Caco-2 (cell line): ENCODE measurements at regions not wholly inside any gene's neighbourhood (a gene's known extent, or its start where the extent isn't known, plus 50 kb on each side); places are given as distances from the start of the nearest gene placed in this dataset.

Source experiments
- BruUV-seq: library from RNA; stranded (reverse); fragments of 400-500 nt; replicated peaks from 2 replicates; lab custom pipeline; 2021; lab: Mats Ljungman, UMichigan
- CTCF ChIA-PET: fragments of 300-600 bp; sonication (Branson Sonifier 250); formaldehyde crosslinking; loops from one replicate; lab custom pipeline; 2022; ENCODE audit warnings: antibody characterized with exemption; lab: Charles Lee
- POLR2A ChIA-PET: fragments of 300-600 bp; sonication (Branson Sonifier 250); formaldehyde crosslinking; loops from one replicate; lab custom pipeline; 2022; ENCODE audit warnings: antibody characterized with exemption; lab: Charles Lee
- DNase-seq, 2 experiments: peaks; one replicate each; pipeline versions ENCODE4 v3.0.0 to v3.0.0-alpha.2; 2020 to 2022
- H3K27me3 ChIP-seq: replicated peaks from 2 replicates; pipeline ENCODE4 v1.6.0; 2011; ENCODE audit warnings: low read length; ENCODE audit not compliant: control insufficient read depth, insufficient read depth
- H3K36me3 ChIP-seq: 2 replicates; pipeline ENCODE4 v1.5.1; 2011; ENCODE audit warnings: low read length; ENCODE audit not compliant: control insufficient read depth, insufficient read depth
- H3K4me1 ChIP-seq: fragments of 250-450 bp; sonication (Bioruptor Pico); 2 replicates; pipeline ENCODE4 v1.5.1; 2020; ENCODE audit warnings: mild to moderate bottlenecking
- H3K4me3 ChIP-seq: 2 replicates; pipeline ENCODE4 v1.5.1; 2011; ENCODE audit warnings: low read depth, mild to moderate bottlenecking, control low read depth, low read length
- H3K9me3 ChIP-seq: fragments of 250-450 bp; sonication (Bioruptor Pico); 2 replicates; pipeline ENCODE4 v1.5.1; 2020; ENCODE audit warnings: mild to moderate bottlenecking, moderate library complexity
- H3K27ac Mint-ChIP-seq: one replicate; pipeline ENCODE4 v1.8.0; 2022; ENCODE audit warnings: mixed read lengths; ENCODE audit not compliant: unreplicated experiment
- H3K27me3 Mint-ChIP-seq: one replicate; pipeline ENCODE4 v1.8.0; 2022; ENCODE audit warnings: mixed read lengths; ENCODE audit not compliant: insufficient read depth, unreplicated experiment
- H3K36me3 Mint-ChIP-seq: one replicate; pipeline ENCODE4 v1.8.0; 2022; ENCODE audit warnings: mild to moderate bottlenecking, mixed read lengths; ENCODE audit not compliant: insufficient read depth, unreplicated experiment
- H3K4me1 Mint-ChIP-seq: one replicate; pipeline ENCODE4 v1.8.0; 2022; ENCODE audit warnings: low read depth, mixed read lengths; ENCODE audit not compliant: unreplicated experiment
- H3K4me3 Mint-ChIP-seq: one replicate; pipeline ENCODE4 v1.8.0; 2022; ENCODE audit warnings: mild to moderate bottlenecking, moderate library complexity, mixed read lengths; ENCODE audit not compliant: unreplicated experiment
- H3K9me3 Mint-ChIP-seq: one replicate; pipeline ENCODE4 v1.8.0; 2022; ENCODE audit warnings: mixed read lengths; ENCODE audit not compliant: unreplicated experiment
- CTCF ChIP-seq, 2 experiments: fragments of 200-600 bp in 1 of 2; IDR thresholded peaks; 1 replicate in 1 of 2; 2 replicates in 1 of 2; pipeline versions ENCODE4 v1.5.1 to v1.8.0; 2011 to 2022; ENCODE audit warnings: antibody characterized with exemption in 1 of 2, control low read depth in 1 of 2, inconsistent platforms in 1 of 2, low read depth in 1 of 2, low read length in 1 of 2, mild to moderate bottlenecking in 1 of 2, moderate library complexity in 1 of 2; ENCODE audit not compliant: insufficient read depth in 1 of 2, severe bottlenecking in 1 of 2, unreplicated experiment in 1 of 2
- intact Hi-C: fragments of 100-400 bp; cut with micrococcal nuclease; formaldehyde crosslinking; loops from one replicate; pipeline ENCODE4 v1.10.0; 2022; ENCODE audit not compliant: unreplicated experiment

DNA sequence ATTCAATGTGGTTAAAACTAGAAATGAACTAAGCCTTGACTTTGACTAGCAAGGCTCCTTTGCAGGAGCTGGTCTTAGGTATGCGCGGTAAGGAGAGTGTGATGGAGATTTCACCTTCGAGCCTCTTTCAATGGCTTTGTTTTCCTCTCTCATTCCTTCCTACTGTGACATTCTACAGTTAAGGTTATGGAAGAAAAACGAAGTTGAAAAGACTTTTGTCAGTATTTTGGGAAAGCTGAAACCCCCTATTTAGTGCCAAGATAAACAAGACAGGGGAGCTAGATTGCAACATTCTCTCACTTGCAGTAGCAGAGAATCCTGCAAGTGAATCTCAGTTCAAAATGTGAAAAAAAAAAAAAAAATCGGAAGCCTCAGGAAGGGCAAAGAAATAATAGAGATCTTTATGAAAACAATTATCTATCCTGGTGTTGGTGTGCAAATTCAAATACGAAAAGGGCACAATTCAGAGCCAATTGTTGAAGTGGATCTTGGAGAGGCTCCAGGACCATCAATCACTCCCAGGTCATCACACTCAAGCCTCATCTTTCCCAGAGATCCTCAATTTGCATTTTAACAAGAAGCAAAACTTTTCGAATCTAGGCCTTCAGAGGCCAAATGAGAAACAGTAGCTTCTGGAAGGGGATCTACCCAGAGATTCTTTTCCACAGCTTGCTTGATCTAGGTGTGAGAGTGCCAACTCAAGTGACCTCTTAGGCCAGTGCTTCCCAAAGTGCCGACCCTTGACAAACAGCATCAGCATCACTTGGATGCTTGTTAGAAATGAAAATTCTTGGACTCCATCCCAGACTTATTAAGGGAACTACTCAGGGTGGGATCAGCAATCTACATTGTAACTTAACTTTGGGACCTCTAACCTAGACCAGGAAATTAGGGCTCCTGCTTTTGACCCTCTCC is 163.8 kb downstream of the INHBA start:
- ChIA-PET POLR2A (no interaction called here), CTCF (no interaction called here)
- no peak overlapping the region for H3K27ac Mint-ChIP-seq
- no peaks in the 10 kb centered on the region for H3K4me1 Mint-ChIP-seq
- H3K4me1 ChIP-seq, result no peaks in the 10 kb centered on the region
- intact Hi-C loops, result no loop called here
- H3K36me3 ChIP-seq, result no peaks in the 10 kb centered on the region
- no peaks in the 10 kb centered on the region for H3K9me3 Mint-ChIP-seq
- no peaks in the 10 kb centered on the region for H3K9me3 ChIP-seq
- H3K4me3 Mint-ChIP-seq, result no peak overlapping the region
- no peak for DNase-seq
- TF ChIP-seq CTCF (IDR thresholded peaks at IDR 0.05; ENCODE audit: insufficient read depth in 1 of 2, low read depth in 1 of 2, low read length in 1 of 2, severe bottlenecking in 1 of 2, unreplicated experiment in 1 of 2), result no peak
- no TSS peak for BruUV-seq
- no peaks in the 10 kb centered on the region for H3K36me3 Mint-ChIP-seq
- no peaks in the 10 kb centered on the region for H3K27me3 ChIP-seq
- no peak overlapping the region for H3K4me3 ChIP-seq
- no peaks in the 10 kb centered on the region for H3K27me3 Mint-ChIP-seq

DNA sequence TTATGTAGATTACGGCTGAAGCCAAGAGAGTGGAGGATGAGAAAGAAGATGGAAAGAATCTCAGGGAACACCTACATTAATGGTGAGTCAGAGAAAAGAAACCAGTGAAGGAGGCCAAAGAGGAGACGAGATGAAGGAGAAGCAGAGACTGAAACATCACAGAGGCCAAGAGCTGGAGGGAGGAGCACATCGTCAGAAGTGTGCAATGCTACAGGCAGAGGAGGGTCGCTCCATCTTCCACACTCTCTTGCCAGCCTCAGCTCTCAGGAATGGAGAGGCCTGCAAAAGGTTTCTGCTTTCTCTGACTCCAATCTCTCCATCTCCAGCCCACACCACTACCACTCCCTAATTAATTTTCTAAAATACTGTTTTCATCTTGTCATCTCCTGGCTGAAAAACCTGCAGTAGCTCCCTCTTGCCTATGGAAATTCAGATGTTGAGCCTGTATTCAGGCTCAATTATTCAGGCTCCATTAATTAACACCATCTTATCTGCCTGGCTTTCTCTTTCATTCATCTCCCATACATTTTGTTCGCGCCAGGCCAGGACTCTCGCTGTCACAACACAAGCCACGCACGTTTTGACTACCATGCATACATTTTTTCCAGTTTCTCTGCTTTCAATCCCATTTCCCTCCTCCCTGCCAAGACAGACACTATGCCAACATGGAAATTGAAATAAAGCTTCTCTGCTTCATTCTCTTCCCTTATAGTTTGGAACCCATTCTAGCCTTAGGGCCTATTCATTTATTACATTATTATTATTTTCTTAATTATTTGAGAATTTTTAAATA is 165.8 kb downstream of the INHBA start:
- Mint-ChIP-seq H3K27me3 (no peaks in the 10 kb centered on the region), H3K9me3 (no peaks in the 10 kb centered on the region), H3K36me3 (no peaks in the 10 kb centered on the region), H3K4me1 (no peaks in the 10 kb centered on the region), H3K27ac (no peak overlapping the region), H3K4me3 (no peak overlapping the region)
- intact Hi-C loops, result no loop called here
- Histone ChIP-seq H3K36me3 (no peaks in the 10 kb centered on the region), H3K27me3 (no peaks in the 10 kb centered on the region), H3K9me3 (no peaks in the 10 kb centered on the region), H3K4me3 (no peak overlapping the region), H3K4me1 (no peaks in the 10 kb centered on the region)
- POLR2A ChIA-PET, result no interaction called here
- no peak for DNase-seq
- no TSS peak for BruUV-seq
- CTCF ChIA-PET, result no interaction called here
- TF ChIP-seq CTCF (IDR thresholded peaks at IDR 0.05; ENCODE audit: insufficient read depth in 1 of 2, low read depth in 1 of 2, low read length in 1 of 2, severe bottlenecking in 1 of 2, unreplicated experiment in 1 of 2), result no peak

DNA sequence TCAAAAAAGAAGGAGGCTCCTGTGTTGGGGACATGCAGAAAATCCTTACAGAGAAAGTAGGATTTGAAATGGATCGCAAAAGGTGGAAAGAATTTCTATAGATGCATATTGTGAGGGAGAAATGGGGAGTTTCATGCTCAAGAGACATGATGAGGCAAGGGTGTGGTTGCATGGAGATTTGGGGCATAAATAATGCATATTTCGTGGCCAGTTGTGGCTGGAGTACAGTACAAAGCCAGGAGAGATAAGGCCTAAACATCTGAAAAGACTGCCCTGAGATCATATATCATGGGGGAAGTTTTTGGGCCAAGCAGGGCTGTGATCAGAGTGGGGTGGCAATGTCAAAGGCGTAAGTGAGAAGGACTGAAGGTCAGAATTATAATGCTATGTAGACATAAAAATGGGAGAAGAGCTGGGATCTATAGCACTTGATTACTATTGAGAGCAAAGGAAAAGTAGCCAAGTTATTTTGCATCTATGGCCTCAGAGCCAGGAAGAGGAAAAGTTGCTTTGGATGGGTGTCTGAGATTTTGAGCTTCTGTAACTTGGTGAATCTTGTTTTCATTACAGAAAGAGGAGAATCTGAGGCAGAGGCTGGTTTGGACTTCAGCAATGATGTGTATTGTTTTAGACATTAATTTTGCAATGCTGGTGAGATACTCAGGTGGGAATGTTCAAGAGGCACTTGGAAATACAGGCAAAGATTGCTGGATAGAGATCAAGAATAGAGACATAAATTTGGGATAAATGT is 166.6 kb downstream of the INHBA start:
- DNase-seq, result no peak
- intact Hi-C loops, result no loop called here
- no TSS peak for BruUV-seq
- Mint-ChIP-seq H3K9me3 (no peaks in the 10 kb centered on the region), H3K27ac (no peak overlapping the region), H3K27me3 (no peaks in the 10 kb centered on the region), H3K4me3 (no peak overlapping the region), H3K36me3 (no peaks in the 10 kb centered on the region), H3K4me1 (no peaks in the 10 kb centered on the region)
- H3K4me1 ChIP-seq, result no peaks in the 10 kb centered on the region
- H3K4me3 ChIP-seq, result no peak overlapping the region
- H3K27me3 ChIP-seq, result no peaks in the 10 kb centered on the region
- TF ChIP-seq CTCF (IDR thresholded peaks at IDR 0.05; ENCODE audit: insufficient read depth in 1 of 2, low read depth in 1 of 2, low read length in 1 of 2, severe bottlenecking in 1 of 2, unreplicated experiment in 1 of 2), result no peak
- ChIA-PET CTCF (no interaction called here), POLR2A (no interaction called here)
- H3K9me3 ChIP-seq, result no peaks in the 10 kb centered on the region
- H3K36me3 ChIP-seq, result no peaks in the 10 kb centered on the region
